RWPE1 (cell line): ENCODE measurements at regions not wholly inside any gene's neighbourhood (a gene's known extent, or its start where the extent isn't known, plus 50 kb on each side); places are given as distances from the start of the nearest gene placed in this dataset.

Experiments used
- CTCF ChIA-PET: fragments of 350-600 bp; sonication (Branson Sonifier 250); formaldehyde crosslinking; extraction: SDS; loops from one replicate; lab custom pipeline; 2021; lab: Yijun Ruan, JAX
- POLR2A ChIA-PET: fragments of 400-600 bp; formaldehyde crosslinking; extraction: SDS; loops from one replicate; lab custom pipeline; 2020; ENCODE audit warnings: antibody characterized with exemption; ENCODE audit not compliant: low non-redundant PET; lab: Yijun Ruan, JAX
- DNase-seq: peaks from one replicate; pipeline ENCODE4 v3.0.0; 2012; ENCODE audit warnings: low spot score
- H3K27ac ChIP-seq: fragments of 450-650 bp; 2 replicates; pipeline ENCODE4 v1.5.1; 2017
- TF ChIP-seq, protein P1 (sequence below): fragments of 450-650 bp; conservative IDR thresholded peaks from 2 replicates; pipeline ENCODE4 v1.5.1; 2017; ENCODE audit warnings: low read depth, mild to moderate bottlenecking

DNA sequence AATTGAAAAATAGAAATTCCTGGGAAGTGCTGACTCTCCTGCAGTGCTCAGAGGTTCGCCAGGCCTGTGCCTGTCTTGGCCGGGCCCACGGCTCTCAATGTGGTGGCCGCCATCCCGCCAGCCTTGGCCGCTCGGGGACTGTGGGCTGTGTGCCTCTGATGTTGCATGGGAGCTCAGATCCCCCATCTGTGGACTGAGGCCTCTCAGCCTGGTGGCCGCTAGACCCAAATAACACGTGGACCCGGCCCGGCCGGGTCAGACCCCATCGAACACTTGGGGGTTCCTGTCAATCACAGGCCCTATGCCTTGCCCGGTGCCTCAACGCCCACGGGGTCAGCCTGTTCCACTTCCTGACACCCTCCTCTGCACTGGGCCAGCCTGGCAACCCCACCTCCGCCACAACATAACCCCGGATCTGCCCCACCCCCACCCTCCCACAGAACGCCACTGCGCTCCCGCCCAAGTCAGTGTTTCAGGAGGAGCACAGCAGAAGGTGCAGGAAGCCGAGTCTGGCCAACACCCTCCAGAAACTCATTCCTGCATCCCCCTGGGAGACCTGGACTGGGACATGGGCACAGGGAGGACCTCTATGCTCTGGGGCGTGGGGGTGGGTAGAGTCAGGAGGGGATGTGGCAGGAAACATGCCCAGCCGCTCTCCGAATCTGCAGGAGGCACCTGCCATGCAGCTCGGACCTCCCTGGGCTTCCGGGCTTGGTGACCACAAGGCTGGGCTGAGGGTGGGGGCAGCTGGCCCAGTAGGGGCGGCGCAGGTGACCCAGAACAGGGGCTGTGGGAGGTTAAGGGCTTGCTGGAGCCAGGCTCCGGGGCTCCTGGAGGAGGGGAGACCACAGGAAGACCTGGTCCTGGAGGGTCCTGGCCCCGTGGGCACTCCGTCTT is 98.7 kb upstream of the BHLHE23 start:
- no peak for DNase-seq
- ChIA-PET POLR2A (no interaction called here), CTCF (no interaction called here)
- H3K27ac ChIP-seq: no peak overlapping the region
- TF ChIP-seq, protein P1, sequence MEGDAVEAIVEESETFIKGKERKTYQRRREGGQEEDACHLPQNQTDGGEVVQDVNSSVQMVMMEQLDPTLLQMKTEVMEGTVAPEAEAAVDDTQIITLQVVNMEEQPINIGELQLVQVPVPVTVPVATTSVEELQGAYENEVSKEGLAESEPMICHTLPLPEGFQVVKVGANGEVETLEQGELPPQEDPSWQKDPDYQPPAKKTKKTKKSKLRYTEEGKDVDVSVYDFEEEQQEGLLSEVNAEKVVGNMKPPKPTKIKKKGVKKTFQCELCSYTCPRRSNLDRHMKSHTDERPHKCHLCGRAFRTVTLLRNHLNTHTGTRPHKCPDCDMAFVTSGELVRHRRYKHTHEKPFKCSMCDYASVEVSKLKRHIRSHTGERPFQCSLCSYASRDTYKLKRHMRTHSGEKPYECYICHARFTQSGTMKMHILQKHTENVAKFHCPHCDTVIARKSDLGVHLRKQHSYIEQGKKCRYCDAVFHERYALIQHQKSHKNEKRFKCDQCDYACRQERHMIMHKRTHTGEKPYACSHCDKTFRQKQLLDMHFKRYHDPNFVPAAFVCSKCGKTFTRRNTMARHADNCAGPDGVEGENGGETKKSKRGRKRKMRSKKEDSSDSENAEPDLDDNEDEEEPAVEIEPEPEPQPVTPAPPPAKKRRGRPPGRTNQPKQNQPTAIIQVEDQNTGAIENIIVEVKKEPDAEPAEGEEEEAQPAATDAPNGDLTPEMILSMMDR: no peak

DNA sequence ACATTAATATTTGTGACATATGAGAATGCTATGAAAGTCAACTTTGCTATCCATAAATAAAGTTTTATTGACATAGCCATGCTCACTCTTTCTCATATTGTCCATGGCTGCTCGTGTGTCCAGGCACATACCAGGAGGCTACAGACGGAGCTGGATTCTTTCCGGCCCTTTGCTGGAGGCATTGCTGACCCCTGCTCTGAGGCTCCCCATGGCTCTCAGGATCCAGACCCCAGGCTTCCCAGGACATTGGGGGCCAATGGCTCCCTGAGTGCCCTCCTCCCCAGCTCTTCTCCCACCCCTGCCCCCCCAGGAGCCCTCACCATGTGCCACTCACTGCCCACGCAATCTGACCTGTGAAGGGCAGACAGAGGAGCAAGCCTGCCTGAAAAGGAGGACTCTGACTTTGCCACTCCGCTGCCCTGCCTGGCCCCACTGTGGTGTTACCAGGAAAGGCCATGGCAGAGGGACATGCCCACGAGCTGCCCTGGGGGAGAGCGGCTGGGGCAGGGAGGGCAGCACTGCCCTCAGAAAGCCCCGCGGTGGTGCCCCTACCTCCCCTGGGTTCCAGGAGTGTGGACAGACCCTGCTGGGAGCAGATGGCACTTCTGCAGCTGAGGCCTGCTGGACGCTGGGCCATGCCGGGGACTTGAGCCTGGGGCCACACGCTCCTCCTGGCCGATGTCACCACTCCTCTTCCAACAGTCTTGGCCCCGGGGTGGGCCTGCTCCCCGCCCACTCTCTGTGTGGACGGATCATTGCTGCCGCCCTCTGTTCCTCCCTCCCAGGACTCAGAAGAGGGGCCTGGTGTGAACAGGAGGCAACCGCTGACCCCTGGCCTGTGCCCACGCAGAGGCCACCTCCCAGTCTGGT is 97.8 kb upstream of the BHLHE23 start:
- no peak for DNase-seq
- ChIA-PET CTCF (interaction anchor here (0.6 to 0.9 kb wide), 2 partner anchors 22 to 61 kb away, joined by 3 to 4 read pairs; no protein-coding TSS in a partner anchor), POLR2A (no interaction called here)
- no peak overlapping the region for H3K27ac ChIP-seq
- TF ChIP-seq, protein P1: no peak

DNA sequence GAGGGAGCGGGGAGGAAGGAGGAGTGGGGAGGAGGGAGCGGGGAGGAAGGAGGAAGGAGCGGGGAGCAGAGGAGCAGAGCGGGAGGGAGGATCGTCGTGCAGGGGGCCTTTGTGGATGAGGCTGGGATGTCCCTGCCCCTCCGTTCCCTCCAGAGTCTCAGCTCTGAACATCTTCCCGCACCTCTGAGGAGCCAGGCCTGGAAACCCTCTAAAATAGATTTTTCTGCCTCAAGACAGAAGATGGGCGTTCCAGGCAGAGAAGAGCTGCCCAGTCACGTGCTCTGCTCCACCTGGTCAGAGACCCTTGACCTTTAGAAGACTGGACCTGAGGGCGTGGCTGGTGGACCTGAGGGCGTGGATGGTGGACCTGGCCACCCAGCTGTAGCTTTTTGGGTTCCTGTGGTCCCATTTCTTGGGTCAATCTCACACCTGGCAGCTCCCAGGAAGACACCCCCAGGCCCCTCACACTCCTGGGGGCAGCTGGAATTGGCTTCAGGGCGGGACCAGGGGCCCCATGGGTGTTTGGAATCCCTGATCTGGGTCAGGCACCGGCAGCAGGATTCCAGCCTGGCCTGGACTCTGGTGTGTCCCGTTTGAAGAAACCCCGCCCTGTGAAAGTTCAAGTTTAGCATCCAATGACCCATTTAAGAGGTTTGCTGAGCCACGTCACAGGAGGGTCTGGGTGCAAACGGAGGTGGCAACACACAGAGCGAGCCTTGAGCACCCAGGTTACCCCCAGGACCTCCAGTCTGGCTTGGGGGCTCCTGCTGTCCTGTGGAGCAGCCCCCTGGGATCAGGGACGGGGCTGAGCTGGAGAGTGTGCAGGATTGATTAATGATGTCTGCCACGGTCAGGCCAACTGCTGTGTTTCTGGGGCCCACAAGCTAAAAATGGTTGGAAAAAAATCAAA is 96.9 kb upstream of the BHLHE23 start:
- ChIA-PET CTCF (interaction anchor here (0.6 to 2.2 kb wide), 5 partner anchors 12 to 131 kb away, joined by 3 to 9 read pairs (median 3); no protein-coding TSS in a partner anchor), POLR2A (no interaction called here)
- TF ChIP-seq, protein P1: no peak

DNA sequence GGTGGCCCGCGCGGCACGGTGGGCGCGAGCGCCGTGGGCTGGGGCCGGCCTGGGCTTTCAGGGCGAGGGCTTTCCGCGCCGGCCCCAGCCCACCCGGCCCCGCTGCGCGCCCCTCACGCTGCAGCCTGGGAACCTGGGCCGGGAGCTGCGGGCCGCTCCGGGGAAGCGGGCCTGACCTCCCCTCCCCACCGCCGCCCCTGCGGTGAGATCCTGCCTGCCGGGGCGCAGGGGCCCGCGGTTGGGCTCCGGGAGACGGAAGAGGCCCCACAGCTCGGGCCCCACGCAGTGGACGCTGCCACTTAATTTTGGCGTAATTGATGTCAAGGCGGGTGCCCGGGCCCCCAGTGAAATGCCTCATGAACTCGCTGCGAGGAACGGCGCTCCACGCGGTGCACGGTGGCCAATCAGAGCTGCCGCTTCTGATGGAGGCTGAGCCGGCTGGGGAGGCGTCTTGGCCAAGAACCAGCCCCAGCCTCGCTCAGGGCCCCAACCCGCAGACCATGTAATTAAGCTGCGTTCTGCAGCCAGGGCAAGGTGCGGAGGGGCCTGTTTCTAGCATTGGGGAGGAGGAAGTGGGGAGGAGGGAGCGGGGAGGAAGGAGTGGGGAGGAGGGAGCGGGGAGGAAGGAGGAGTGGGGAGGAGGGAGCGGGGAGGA is 96.1 kb upstream of the BHLHE23 start:
- peak overlapping the region; percentile 59 for H3K27ac ChIP-seq
- TF ChIP-seq, protein P1: no peak
- CTCF ChIA-PET: interaction anchor here (1.0 to 2.2 kb wide), 3 partner anchors 13 to 130 kb away, joined by 3 to 9 read pairs (median 3); no protein-coding TSS in a partner anchor
- POLR2A ChIA-PET: no interaction called here
- peak; percentile 72 for DNase-seq

More for the DNA sequence above, 96.9 kb upstream of the BHLHE23 start:
- no peak overlapping the region for H3K27ac ChIP-seq
- DNase-seq: no peak

DNA sequence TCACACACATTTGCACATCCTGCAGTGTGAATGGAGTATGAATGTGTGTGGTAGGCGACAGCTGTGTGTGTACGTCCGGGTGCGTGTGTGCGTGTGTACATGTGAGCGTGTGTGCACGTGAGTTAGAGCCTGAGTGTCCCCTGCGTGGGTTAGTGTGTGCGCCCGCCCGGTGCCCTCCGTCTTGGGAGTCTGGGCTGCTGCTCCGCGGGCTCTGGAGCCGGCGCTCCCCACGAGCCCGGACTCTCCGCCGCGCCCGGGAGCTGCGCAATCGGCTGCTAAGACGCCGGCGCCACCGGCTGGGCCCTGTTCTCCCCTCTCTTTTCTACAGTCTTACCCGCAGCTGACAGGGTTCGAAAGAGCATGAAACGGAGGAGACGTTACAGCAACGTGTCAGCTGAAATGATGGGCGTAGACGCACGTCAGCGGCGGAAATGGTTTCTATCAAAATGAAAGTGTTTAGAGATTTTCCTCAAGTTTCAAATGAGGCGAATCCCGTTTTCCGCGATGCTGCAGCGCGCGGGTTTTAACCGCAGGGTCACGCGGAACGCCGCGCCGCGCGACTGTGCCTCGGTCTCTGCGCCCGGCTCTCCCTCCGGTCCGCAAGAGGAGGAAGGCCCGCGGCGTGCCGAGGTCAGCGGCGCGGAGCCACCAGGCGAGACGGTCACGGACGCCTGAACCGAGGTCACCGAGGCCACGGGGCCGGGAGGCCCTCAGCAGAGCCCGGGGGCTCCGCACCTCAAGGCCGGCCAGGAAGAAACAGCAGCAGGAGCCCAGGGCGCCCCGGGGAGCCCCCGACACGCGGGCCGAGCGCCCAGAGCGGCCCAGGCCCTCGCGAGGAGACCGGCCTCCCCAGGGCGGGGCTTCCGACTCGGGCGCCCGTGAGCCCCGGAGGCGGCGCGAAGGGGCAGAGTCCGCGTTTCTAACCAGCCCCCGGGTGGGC is 95.3 kb upstream of the BHLHE23 start:
- ChIA-PET POLR2A (no interaction called here), CTCF (interaction anchor here (1.0 to 2.2 kb wide), 3 partner anchors 14 to 133 kb away, joined by 3 to 9 read pairs (median 3); no protein-coding TSS in a partner anchor)
- TF ChIP-seq, protein P1: no peak
- H3K27ac ChIP-seq: peak overlapping the region; percentile 59
- peak; percentile 57 for DNase-seq
